ENCODE measurements at regions not wholly inside any gene's neighbourhood (a gene's known extent, or its start where the extent isn't known, plus 50 kb on each side); places are given as distances from the start of the nearest gene placed in this dataset.

DNA sequence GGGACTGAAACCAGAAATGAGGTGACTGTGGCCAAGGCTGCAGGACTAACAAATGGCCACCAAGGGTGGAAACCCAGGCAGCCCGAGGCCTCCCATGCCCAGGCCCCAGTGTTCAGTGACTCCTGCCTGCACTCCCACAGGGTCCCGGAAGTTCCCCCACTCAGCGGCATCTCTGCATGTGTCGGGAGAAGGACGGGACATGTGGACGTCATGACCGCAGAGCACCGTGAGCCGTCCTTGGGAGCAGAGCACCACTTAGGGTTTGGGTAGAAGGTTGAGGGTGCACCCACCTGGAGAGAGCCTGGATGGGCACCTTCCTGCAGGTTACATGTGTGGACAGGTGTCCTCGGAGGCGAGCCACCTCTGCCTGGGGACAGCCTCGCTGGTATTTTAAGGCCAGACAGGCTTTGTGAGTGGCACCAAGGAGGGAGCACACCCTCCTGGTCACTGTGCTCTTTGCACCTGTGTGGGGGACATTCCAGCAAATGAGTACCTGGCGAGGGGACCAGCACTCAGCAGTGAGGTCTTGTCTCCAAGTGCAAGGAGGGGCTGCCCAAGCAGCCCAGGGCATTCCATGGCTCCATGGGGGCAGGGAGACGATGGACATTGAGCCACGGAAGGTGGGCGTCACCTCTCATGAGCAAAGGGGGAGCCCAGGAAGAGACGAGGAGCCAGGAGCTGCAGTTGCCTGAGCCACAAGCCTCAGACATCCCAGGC lies 95.3 kb upstream of the TCERG1L start:
- Mint-ChIP-seq H3K4me1 (peaks cover 8 to 10% of the 10 kb centered on the region in 2 experiments), H3K4me3 (no peak overlapping the region), H3K27me3 (ENCODE audit: low read depth) (peaks cover 5% of the 10 kb centered on the region), H3K27ac (peak overlapping the region in 1 of 3 experiments; percentile 91; a peak in 2 of 7 replicates), H3K9me3 (no peaks in the 10 kb centered on the region), H3K36me3 (ENCODE audit: insufficient read depth in 1 of 3, low read depth in 3 of 3) (no peaks in the 10 kb centered on the region)
- H2BK120ac ChIP-seq (ENCODE audit: low read depth, low read length, poor library complexity, severe bottlenecking): no peak overlapping the region
- no peak overlapping the region; the same call in 1 of the 2 replicates for H3K14ac ChIP-seq (ENCODE audit: insufficient read depth, low read length)
- H3K23me2 ChIP-seq (ENCODE audit: insufficient read length, low read depth, low read length, poor library complexity, severe bottlenecking): no peaks in the 10 kb centered on the region
- H2AK5ac ChIP-seq (ENCODE audit: insufficient read length, low read length): no peak overlapping the region
- H3K27me3 ChIP-seq (ENCODE audit: insufficient read depth, low read length): no peaks in the 10 kb centered on the region
- DNase-seq: no peak
- no peak overlapping the region for H4K8ac ChIP-seq (replicated peaks; ENCODE audit: insufficient read length, low read depth, low read length)
- no peaks in the 10 kb centered on the region for H3K79me2 ChIP-seq (ENCODE audit: insufficient read depth, low read length)
- no peaks in the 10 kb centered on the region for H3K79me1 ChIP-seq (ENCODE audit: insufficient read depth, low read depth, low read length, poor library complexity, severe bottlenecking)
- H2AFZ ChIP-seq (ENCODE audit: low read length): no peak overlapping the region
- no peak overlapping the region for H4K5ac ChIP-seq (ENCODE audit: insufficient read length, low read depth, low read length)
- H3K4me1 ChIP-seq (ENCODE audit: insufficient read depth, low read length): no peaks in the 10 kb centered on the region
- H2BK20ac ChIP-seq (ENCODE audit: low read depth, low read length, poor library complexity, severe bottlenecking): no peak overlapping the region
- no peak overlapping the region for H2BK12ac ChIP-seq (ENCODE audit: insufficient read length, low read depth, low read length)
- H2BK15ac ChIP-seq (ENCODE audit: low read depth, low read length): no peak overlapping the region
- no CpG with 5 or more reads among the region's 17 CpGs for WGBS (ENCODE audit: extremely low coverage, insufficient read length, low lambda C conversion rate)
- no peak overlapping the region for H3K18ac ChIP-seq (ENCODE audit: insufficient read length, low read depth, low read length)
- H2BK5ac ChIP-seq (ENCODE audit: insufficient read length, low read length): no peak overlapping the region
- 0 out of 3 replicates have a peak, but pooled peaks have one; percentile 12 for TF ChIP-seq CTCF (conservative IDR thresholded peaks at IDR 0.05)
- no peak overlapping the region for H3K9ac ChIP-seq (ENCODE audit: extremely low read depth, insufficient read length, low read length)
- H3T11ph ChIP-seq (ENCODE audit: low read length): no peak overlapping the region
- H3K4me2 ChIP-seq (ENCODE audit: insufficient read depth, insufficient read length, low read length): no peak overlapping the region
- H3K56ac ChIP-seq (ENCODE audit: insufficient read length, low read depth, low read length): no peak overlapping the region
- no peaks in the 10 kb centered on the region for H4K20me1 ChIP-seq (ENCODE audit: control insufficient read depth, insufficient read depth, insufficient read length)
- no peak overlapping the region for H4K91ac ChIP-seq (ENCODE audit: insufficient read length, low read depth, low read length)
- H3K9me3 ChIP-seq (ENCODE audit: control insufficient read depth, low read depth, low read length): no peaks in the 10 kb centered on the region
- no peak overlapping the region for H3K23ac ChIP-seq (ENCODE audit: insufficient read length, low read depth, low read length)
- H3K4ac ChIP-seq (ENCODE audit: low read depth, low read length): no peak overlapping the region
- no peak overlapping the region for H3K27ac ChIP-seq (ENCODE audit: insufficient read length, low read depth, low read length)
